H9 (cell line): ENCODE measurements at regions not wholly inside any gene's neighbourhood (a gene's known extent, or its start where the extent isn't known, plus 50 kb on each side); places are given as distances from the start of the nearest gene placed in this dataset.

Source experiments
- DNase-seq: peaks from one replicate; pipeline ENCODE4 v3.0.0-alpha.2; 2017
- H2AFZ ChIP-seq: one replicate; pipeline ENCODE4 v1.6.1; 2013; ENCODE audit warnings: mild to moderate bottlenecking, low read length, control low read depth, moderate library complexity
- H2AK5ac ChIP-seq: 2 replicates; pipeline ENCODE4 v1.6.1; 2013; ENCODE audit warnings: low read length, control low read depth, mixed read lengths; ENCODE audit not compliant: insufficient read length
- H2BK120ac ChIP-seq: one replicate; pipeline ENCODE4 v1.6.1; 2013; ENCODE audit warnings: low read depth, mild to moderate bottlenecking, low read length, control low read depth, inconsistent platforms; ENCODE audit not compliant: poor library complexity, severe bottlenecking
- H2BK12ac ChIP-seq: 2 replicates; pipeline ENCODE4 v1.6.1; 2013; ENCODE audit warnings: low read length, control low read depth, mixed read lengths, low read depth; ENCODE audit not compliant: insufficient read length
- H2BK15ac ChIP-seq: 2 replicates; pipeline ENCODE4 v1.6.1; 2013; ENCODE audit warnings: low read depth, low read length, control low read depth
- H2BK20ac ChIP-seq: one replicate; pipeline ENCODE4 v1.6.1; 2013; ENCODE audit warnings: low read depth, mild to moderate bottlenecking, low read length, control low read depth, inconsistent platforms; ENCODE audit not compliant: poor library complexity, severe bottlenecking
- H2BK5ac ChIP-seq: 2 replicates; pipeline ENCODE4 v1.6.1; 2013; ENCODE audit warnings: low read length, control low read depth, mixed read lengths; ENCODE audit not compliant: insufficient read length
- H3K14ac ChIP-seq: 2 replicates; pipeline ENCODE4 v1.6.1; 2013; ENCODE audit warnings: low read length, control low read depth; ENCODE audit not compliant: insufficient read depth
- H3K18ac ChIP-seq: 2 replicates; pipeline ENCODE4 v1.6.1; 2013; ENCODE audit warnings: low read depth, mild to moderate bottlenecking, mixed read lengths, low read length, control low read depth; ENCODE audit not compliant: insufficient read length
- H3K23ac ChIP-seq: 2 replicates; pipeline ENCODE4 v1.6.1; 2013; ENCODE audit warnings: low read length, control low read depth, mixed read lengths, low read depth; ENCODE audit not compliant: insufficient read length
- H3K23me2 ChIP-seq: 2 replicates; pipeline ENCODE4 v1.6.1; 2013; ENCODE audit warnings: low read depth, mild to moderate bottlenecking, mixed read lengths, low read length, control low read depth; ENCODE audit not compliant: insufficient read length, poor library complexity, severe bottlenecking
- H3K27ac ChIP-seq: 2 replicates; pipeline ENCODE4 v1.5.1; 2013; ENCODE audit warnings: low read length, control low read depth, mixed read lengths, low read depth; ENCODE audit not compliant: insufficient read length
- H3K27me3 ChIP-seq: 2 replicates; pipeline ENCODE4 v1.6.1; 2013; ENCODE audit warnings: low read length, control low read depth, inconsistent platforms; ENCODE audit not compliant: insufficient read depth
- H3K4ac ChIP-seq: 2 replicates; pipeline ENCODE4 v1.6.1; 2013; ENCODE audit warnings: low read depth, mild to moderate bottlenecking, control low read depth, inconsistent platforms, low read length, moderate library complexity
- H3K4me1 ChIP-seq: 2 replicates; pipeline ENCODE4 v1.6.1; 2013; ENCODE audit warnings: low read length, control low read depth, inconsistent platforms; ENCODE audit not compliant: insufficient read depth
- H3K4me2 ChIP-seq: 2 replicates; pipeline ENCODE4 v1.6.1; 2013; ENCODE audit warnings: low read length, control low read depth, mixed read lengths; ENCODE audit not compliant: insufficient read length, insufficient read depth
- H3K56ac ChIP-seq: 2 replicates; pipeline ENCODE4 v1.6.1; 2013; ENCODE audit warnings: low read depth, mild to moderate bottlenecking, mixed read lengths, low read length, control low read depth; ENCODE audit not compliant: insufficient read length
- H3K79me1 ChIP-seq: 2 replicates; pipeline ENCODE4 v1.6.1; 2013; ENCODE audit warnings: low read depth, mild to moderate bottlenecking, moderate library complexity, low read length, control low read depth, inconsistent platforms; ENCODE audit not compliant: insufficient read depth, poor library complexity, severe bottlenecking
- H3K79me2 ChIP-seq: 2 replicates; pipeline ENCODE4 v1.6.1; 2013; ENCODE audit warnings: low read length, control low read depth, inconsistent platforms; ENCODE audit not compliant: insufficient read depth
- H3K9ac ChIP-seq: 2 replicates; pipeline ENCODE4 v1.6.1; 2013; ENCODE audit warnings: low read length, control low read depth, mixed read lengths; ENCODE audit not compliant: insufficient read length; ENCODE audit errors: extremely low read depth
- H3K9me3 ChIP-seq: one replicate; pipeline ENCODE4 v1.6.1; 2013; ENCODE audit warnings: low read depth, low read length, inconsistent platforms; ENCODE audit not compliant: control insufficient read depth
- H3T11ph ChIP-seq: one replicate; pipeline ENCODE4 v1.6.1; 2013; ENCODE audit warnings: mild to moderate bottlenecking, low read length, control low read depth, inconsistent platforms
- H4K20me1 ChIP-seq: one replicate; pipeline ENCODE4 v1.6.1; 2013; ENCODE audit not compliant: control insufficient read depth, insufficient read length, insufficient read depth
- H4K5ac ChIP-seq: 2 replicates; pipeline ENCODE4 v1.6.1; 2013; ENCODE audit warnings: low read depth, mild to moderate bottlenecking, mixed read lengths, low read length, control low read depth; ENCODE audit not compliant: insufficient read length
- H4K8ac ChIP-seq: replicated peaks from 2 replicates; pipeline ENCODE4 v1.6.1; 2013; ENCODE audit warnings: low read length, control low read depth, mixed read lengths, low read depth; ENCODE audit not compliant: insufficient read length
- H4K91ac ChIP-seq: 2 replicates; pipeline ENCODE4 v1.6.1; 2013; ENCODE audit warnings: low read depth, mild to moderate bottlenecking, moderate library complexity, mixed read lengths, low read length, control low read depth; ENCODE audit not compliant: insufficient read length
- H3K27ac Mint-ChIP-seq, 3 experiments: 2 replicates in 2 of 3; 3 replicates in 1 of 3; pipeline ENCODE4 v1.8.0; 2020 to 2021; ENCODE audit warnings: mixed read lengths in 3 of 3, mild to moderate bottlenecking in 1 of 3, moderate library complexity in 1 of 3
- H3K27me3 Mint-ChIP-seq: 2 replicates; pipeline ENCODE4 v1.8.0; 2021; ENCODE audit warnings: low read depth, mild to moderate bottlenecking, moderate library complexity, mixed read lengths
- H3K36me3 Mint-ChIP-seq, 3 experiments: 2 replicates in 2 of 3; 3 replicates in 1 of 3; pipeline ENCODE4 v1.8.0; 2020 to 2021; ENCODE audit warnings: low read depth in 3 of 3, mixed read lengths in 3 of 3; ENCODE audit not compliant: insufficient read depth in 1 of 3
- H3K4me1 Mint-ChIP-seq, 2 experiments: 2 replicates each; pipeline ENCODE4 v1.8.0; 2020; ENCODE audit warnings: mixed read lengths in 2 of 2
- H3K4me3 Mint-ChIP-seq, 2 experiments: 2 replicates in 1 of 2; 3 replicates in 1 of 2; pipeline ENCODE4 v1.8.0; 2020 to 2021; ENCODE audit warnings: mild to moderate bottlenecking in 2 of 2, mixed read lengths in 2 of 2, moderate library complexity in 1 of 2
- H3K9me3 Mint-ChIP-seq, 2 experiments: 2 replicates in 1 of 2; 3 replicates in 1 of 2; pipeline ENCODE4 v1.8.0; 2020; ENCODE audit warnings: mild to moderate bottlenecking in 2 of 2, mixed read lengths in 2 of 2, moderate library complexity in 1 of 2
- WGBS: extraction: QIAGEN DNeasy Blood & Tissue Kit; methylation state at CpG from one replicate; pipeline ENCODE4 v1.1.7; 2013; ENCODE audit warnings: missing lambda C conversion rate, low lambda C conversion rate, mixed read lengths; ENCODE audit not compliant: insufficient read length; ENCODE audit errors: extremely low coverage; 5-methylcytosine and 5-hydroxymethylcytosine counted together
- TF ChIP-seq, protein P1 (sequence below): fragments of 200-600 bp; sonication (generic); conservative IDR thresholded peaks from 3 replicates; pipeline ENCODE4 v1.8.0; 2021; ENCODE audit warnings: antibody characterized with exemption, mild to moderate bottlenecking

- TF ChIP-seq, protein P1, sequence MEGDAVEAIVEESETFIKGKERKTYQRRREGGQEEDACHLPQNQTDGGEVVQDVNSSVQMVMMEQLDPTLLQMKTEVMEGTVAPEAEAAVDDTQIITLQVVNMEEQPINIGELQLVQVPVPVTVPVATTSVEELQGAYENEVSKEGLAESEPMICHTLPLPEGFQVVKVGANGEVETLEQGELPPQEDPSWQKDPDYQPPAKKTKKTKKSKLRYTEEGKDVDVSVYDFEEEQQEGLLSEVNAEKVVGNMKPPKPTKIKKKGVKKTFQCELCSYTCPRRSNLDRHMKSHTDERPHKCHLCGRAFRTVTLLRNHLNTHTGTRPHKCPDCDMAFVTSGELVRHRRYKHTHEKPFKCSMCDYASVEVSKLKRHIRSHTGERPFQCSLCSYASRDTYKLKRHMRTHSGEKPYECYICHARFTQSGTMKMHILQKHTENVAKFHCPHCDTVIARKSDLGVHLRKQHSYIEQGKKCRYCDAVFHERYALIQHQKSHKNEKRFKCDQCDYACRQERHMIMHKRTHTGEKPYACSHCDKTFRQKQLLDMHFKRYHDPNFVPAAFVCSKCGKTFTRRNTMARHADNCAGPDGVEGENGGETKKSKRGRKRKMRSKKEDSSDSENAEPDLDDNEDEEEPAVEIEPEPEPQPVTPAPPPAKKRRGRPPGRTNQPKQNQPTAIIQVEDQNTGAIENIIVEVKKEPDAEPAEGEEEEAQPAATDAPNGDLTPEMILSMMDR = no peak
- H3K9me3 ChIP-seq = no peaks in the 10 kb centered on the region
- no peak overlapping the region for H3K27ac ChIP-seq
- Mint-ChIP-seq H3K36me3 (no peaks in the 10 kb centered on the region), H3K4me1 (peaks cover 16 to 21% of the 10 kb centered on the region in 2 experiments), H3K27me3 (peaks cover 4% of the 10 kb centered on the region), H3K4me3 (no peak overlapping the region), H3K9me3 (no peaks in the 10 kb centered on the region), H3K27ac (no peak overlapping the region)
- no peak overlapping the region for H3K4me2 ChIP-seq
- H3K56ac ChIP-seq = no peak overlapping the region
- no peak overlapping the region for H2BK15ac ChIP-seq
- H3K79me2 ChIP-seq = no peaks in the 10 kb centered on the region
- H3T11ph ChIP-seq = no peak overlapping the region
- no peaks in the 10 kb centered on the region for H3K23me2 ChIP-seq
- DNase-seq = no peak
- no peaks in the 10 kb centered on the region for H3K79me1 ChIP-seq
- H4K8ac ChIP-seq = no peak overlapping the region
- no peak overlapping the region for H4K5ac ChIP-seq
- no peak overlapping the region for H2BK20ac ChIP-seq
- no peaks in the 10 kb centered on the region for H4K20me1 ChIP-seq
- H2AK5ac ChIP-seq = no peak overlapping the region
- H3K4me1 ChIP-seq = no peaks in the 10 kb centered on the region
- no peak overlapping the region for H2BK5ac ChIP-seq
- H3K14ac ChIP-seq = no peak overlapping the region
- no peak overlapping the region for H3K23ac ChIP-seq
- H3K4ac ChIP-seq = no peak overlapping the region
- no CpG with 5 or more reads among the region's 6 CpGs for WGBS
- H4K91ac ChIP-seq = no peak overlapping the region
- H3K27me3 ChIP-seq = no peaks in the 10 kb centered on the region
- H3K18ac ChIP-seq = no peak overlapping the region
- no peak overlapping the region for H2BK12ac ChIP-seq
- H2AFZ ChIP-seq = no peak overlapping the region
- no peak overlapping the region for H3K9ac ChIP-seq
- no peak overlapping the region for H2BK120ac ChIP-seq
Observed at GRCh38 chr10:78850644-78851435, 217.9 kb upstream of the ZMIZ1 start.
